H9 (cell line): ENCODE measurements at regions not wholly inside any gene's neighbourhood (a gene's known extent, or its start where the extent isn't known, plus 50 kb on each side); places are given as distances from the start of the nearest gene placed in this dataset.

ENCODE experiments used
- DNase-seq: peaks from one replicate; pipeline ENCODE4 v3.0.0-alpha.2; 2017
- H2AFZ ChIP-seq: one replicate; pipeline ENCODE4 v1.6.1; 2013; ENCODE audit warnings: mild to moderate bottlenecking, low read length, control low read depth, moderate library complexity
- H2AK5ac ChIP-seq: 2 replicates; pipeline ENCODE4 v1.6.1; 2013; ENCODE audit warnings: low read length, control low read depth, mixed read lengths; ENCODE audit not compliant: insufficient read length
- H2BK120ac ChIP-seq: one replicate; pipeline ENCODE4 v1.6.1; 2013; ENCODE audit warnings: low read depth, mild to moderate bottlenecking, low read length, control low read depth, inconsistent platforms; ENCODE audit not compliant: poor library complexity, severe bottlenecking
- H2BK12ac ChIP-seq: 2 replicates; pipeline ENCODE4 v1.6.1; 2013; ENCODE audit warnings: low read length, control low read depth, mixed read lengths, low read depth; ENCODE audit not compliant: insufficient read length
- H2BK15ac ChIP-seq: 2 replicates; pipeline ENCODE4 v1.6.1; 2013; ENCODE audit warnings: low read depth, low read length, control low read depth
- H2BK20ac ChIP-seq: one replicate; pipeline ENCODE4 v1.6.1; 2013; ENCODE audit warnings: low read depth, mild to moderate bottlenecking, low read length, control low read depth, inconsistent platforms; ENCODE audit not compliant: poor library complexity, severe bottlenecking
- H2BK5ac ChIP-seq: 2 replicates; pipeline ENCODE4 v1.6.1; 2013; ENCODE audit warnings: low read length, control low read depth, mixed read lengths; ENCODE audit not compliant: insufficient read length
- H3K14ac ChIP-seq: 2 replicates; pipeline ENCODE4 v1.6.1; 2013; ENCODE audit warnings: low read length, control low read depth; ENCODE audit not compliant: insufficient read depth
- H3K18ac ChIP-seq: 2 replicates; pipeline ENCODE4 v1.6.1; 2013; ENCODE audit warnings: low read depth, mild to moderate bottlenecking, mixed read lengths, low read length, control low read depth; ENCODE audit not compliant: insufficient read length
- H3K23ac ChIP-seq: 2 replicates; pipeline ENCODE4 v1.6.1; 2013; ENCODE audit warnings: low read length, control low read depth, mixed read lengths, low read depth; ENCODE audit not compliant: insufficient read length
- H3K23me2 ChIP-seq: 2 replicates; pipeline ENCODE4 v1.6.1; 2013; ENCODE audit warnings: low read depth, mild to moderate bottlenecking, mixed read lengths, low read length, control low read depth; ENCODE audit not compliant: insufficient read length, poor library complexity, severe bottlenecking
- H3K27ac ChIP-seq: 2 replicates; pipeline ENCODE4 v1.5.1; 2013; ENCODE audit warnings: low read length, control low read depth, mixed read lengths, low read depth; ENCODE audit not compliant: insufficient read length
- H3K27me3 ChIP-seq: 2 replicates; pipeline ENCODE4 v1.6.1; 2013; ENCODE audit warnings: low read length, control low read depth, inconsistent platforms; ENCODE audit not compliant: insufficient read depth
- H3K4ac ChIP-seq: 2 replicates; pipeline ENCODE4 v1.6.1; 2013; ENCODE audit warnings: low read depth, mild to moderate bottlenecking, control low read depth, inconsistent platforms, low read length, moderate library complexity
- H3K4me1 ChIP-seq: 2 replicates; pipeline ENCODE4 v1.6.1; 2013; ENCODE audit warnings: low read length, control low read depth, inconsistent platforms; ENCODE audit not compliant: insufficient read depth
- H3K4me2 ChIP-seq: 2 replicates; pipeline ENCODE4 v1.6.1; 2013; ENCODE audit warnings: low read length, control low read depth, mixed read lengths; ENCODE audit not compliant: insufficient read length, insufficient read depth
- H3K56ac ChIP-seq: 2 replicates; pipeline ENCODE4 v1.6.1; 2013; ENCODE audit warnings: low read depth, mild to moderate bottlenecking, mixed read lengths, low read length, control low read depth; ENCODE audit not compliant: insufficient read length
- H3K79me1 ChIP-seq: 2 replicates; pipeline ENCODE4 v1.6.1; 2013; ENCODE audit warnings: low read depth, mild to moderate bottlenecking, moderate library complexity, low read length, control low read depth, inconsistent platforms; ENCODE audit not compliant: insufficient read depth, poor library complexity, severe bottlenecking
- H3K79me2 ChIP-seq: 2 replicates; pipeline ENCODE4 v1.6.1; 2013; ENCODE audit warnings: low read length, control low read depth, inconsistent platforms; ENCODE audit not compliant: insufficient read depth
- H3K9ac ChIP-seq: 2 replicates; pipeline ENCODE4 v1.6.1; 2013; ENCODE audit warnings: low read length, control low read depth, mixed read lengths; ENCODE audit not compliant: insufficient read length; ENCODE audit errors: extremely low read depth
- H3K9me3 ChIP-seq: one replicate; pipeline ENCODE4 v1.6.1; 2013; ENCODE audit warnings: low read depth, low read length, inconsistent platforms; ENCODE audit not compliant: control insufficient read depth
- H3T11ph ChIP-seq: one replicate; pipeline ENCODE4 v1.6.1; 2013; ENCODE audit warnings: mild to moderate bottlenecking, low read length, control low read depth, inconsistent platforms
- H4K20me1 ChIP-seq: one replicate; pipeline ENCODE4 v1.6.1; 2013; ENCODE audit not compliant: control insufficient read depth, insufficient read length, insufficient read depth
- H4K5ac ChIP-seq: 2 replicates; pipeline ENCODE4 v1.6.1; 2013; ENCODE audit warnings: low read depth, mild to moderate bottlenecking, mixed read lengths, low read length, control low read depth; ENCODE audit not compliant: insufficient read length
- H4K8ac ChIP-seq: replicated peaks from 2 replicates; pipeline ENCODE4 v1.6.1; 2013; ENCODE audit warnings: low read length, control low read depth, mixed read lengths, low read depth; ENCODE audit not compliant: insufficient read length
- H4K91ac ChIP-seq: 2 replicates; pipeline ENCODE4 v1.6.1; 2013; ENCODE audit warnings: low read depth, mild to moderate bottlenecking, moderate library complexity, mixed read lengths, low read length, control low read depth; ENCODE audit not compliant: insufficient read length
- H3K27ac Mint-ChIP-seq, 3 experiments: 2 replicates in 2 of 3; 3 replicates in 1 of 3; pipeline ENCODE4 v1.8.0; 2020 to 2021; ENCODE audit warnings: mixed read lengths in 3 of 3, mild to moderate bottlenecking in 1 of 3, moderate library complexity in 1 of 3
- H3K27me3 Mint-ChIP-seq: 2 replicates; pipeline ENCODE4 v1.8.0; 2021; ENCODE audit warnings: low read depth, mild to moderate bottlenecking, moderate library complexity, mixed read lengths
- H3K36me3 Mint-ChIP-seq, 3 experiments: 2 replicates in 2 of 3; 3 replicates in 1 of 3; pipeline ENCODE4 v1.8.0; 2020 to 2021; ENCODE audit warnings: low read depth in 3 of 3, mixed read lengths in 3 of 3; ENCODE audit not compliant: insufficient read depth in 1 of 3
- H3K4me1 Mint-ChIP-seq, 2 experiments: 2 replicates each; pipeline ENCODE4 v1.8.0; 2020; ENCODE audit warnings: mixed read lengths in 2 of 2
- H3K4me3 Mint-ChIP-seq, 2 experiments: 2 replicates in 1 of 2; 3 replicates in 1 of 2; pipeline ENCODE4 v1.8.0; 2020 to 2021; ENCODE audit warnings: mild to moderate bottlenecking in 2 of 2, mixed read lengths in 2 of 2, moderate library complexity in 1 of 2
- H3K9me3 Mint-ChIP-seq, 2 experiments: 2 replicates in 1 of 2; 3 replicates in 1 of 2; pipeline ENCODE4 v1.8.0; 2020; ENCODE audit warnings: mild to moderate bottlenecking in 2 of 2, mixed read lengths in 2 of 2, moderate library complexity in 1 of 2
- TF ChIP-seq, protein P1 (sequence below): fragments of 200-600 bp; sonication (generic); conservative IDR thresholded peaks from 3 replicates; pipeline ENCODE4 v1.8.0; 2021; ENCODE audit warnings: antibody characterized with exemption, mild to moderate bottlenecking

DNA sequence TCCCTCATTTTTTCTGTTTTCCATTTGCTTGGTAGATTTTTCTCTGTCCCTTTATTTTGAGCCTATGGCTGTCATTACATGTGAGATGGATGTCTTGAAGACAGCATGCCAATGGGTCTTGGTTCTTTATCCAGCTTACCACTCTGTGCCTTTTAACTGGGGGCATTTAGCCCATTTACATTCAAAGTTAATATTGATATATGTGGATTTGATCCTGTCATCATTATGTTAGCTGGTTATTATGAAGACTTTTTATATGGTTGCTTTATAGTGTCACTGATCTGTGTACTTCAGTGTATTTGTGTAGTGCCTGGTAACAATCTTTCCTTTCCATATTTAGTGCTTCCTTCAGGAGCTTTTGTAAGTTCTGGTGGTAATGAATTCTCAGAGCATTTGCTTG, 89.3 kb upstream of the UNC5B start:
- Histone ChIP-seq H2BK5ac (no peak overlapping the region), H2BK20ac (no peak overlapping the region), H2AK5ac (no peak overlapping the region), H3K79me2 (no peaks in the 10 kb centered on the region), H2BK12ac (no peak overlapping the region), H3K4ac (no peak overlapping the region), H3K18ac (no peak overlapping the region), H3K14ac (no peak overlapping the region), H2AFZ (no peak overlapping the region), H3K4me2 (no peak overlapping the region), H3K4me1 (no peaks in the 10 kb centered on the region), H3K27me3 (no peaks in the 10 kb centered on the region), H3K56ac (no peak overlapping the region), H2BK120ac (no peak overlapping the region), H4K20me1 (no peaks in the 10 kb centered on the region), H4K91ac (no peak overlapping the region), H4K5ac (no peak overlapping the region), H3K79me1 (no peaks in the 10 kb centered on the region), H3K23ac (no peak overlapping the region), H2BK15ac (no peak overlapping the region), H3K27ac (no peak overlapping the region), H3K9me3 (peaks cover 5% of the 10 kb centered on the region), H3K23me2 (no peaks in the 10 kb centered on the region), H3T11ph (no peak overlapping the region), H4K8ac (no peak overlapping the region), H3K9ac (no peak overlapping the region)
- Mint-ChIP-seq H3K27ac (no peak overlapping the region), H3K9me3 (peaks cover 29 to 31% of the 10 kb centered on the region in 2 experiments), H3K27me3 (peaks cover 29% of the 10 kb centered on the region), H3K36me3 (peaks cover 3 to 22% (median 13%) of the 10 kb centered on the region in 3 experiments; a peak in 4 of 7 replicates), H3K4me1 (peaks cover 8 to 9% of the 10 kb centered on the region in 2 experiments), H3K4me3 (no peak overlapping the region)
- TF ChIP-seq, protein P1, sequence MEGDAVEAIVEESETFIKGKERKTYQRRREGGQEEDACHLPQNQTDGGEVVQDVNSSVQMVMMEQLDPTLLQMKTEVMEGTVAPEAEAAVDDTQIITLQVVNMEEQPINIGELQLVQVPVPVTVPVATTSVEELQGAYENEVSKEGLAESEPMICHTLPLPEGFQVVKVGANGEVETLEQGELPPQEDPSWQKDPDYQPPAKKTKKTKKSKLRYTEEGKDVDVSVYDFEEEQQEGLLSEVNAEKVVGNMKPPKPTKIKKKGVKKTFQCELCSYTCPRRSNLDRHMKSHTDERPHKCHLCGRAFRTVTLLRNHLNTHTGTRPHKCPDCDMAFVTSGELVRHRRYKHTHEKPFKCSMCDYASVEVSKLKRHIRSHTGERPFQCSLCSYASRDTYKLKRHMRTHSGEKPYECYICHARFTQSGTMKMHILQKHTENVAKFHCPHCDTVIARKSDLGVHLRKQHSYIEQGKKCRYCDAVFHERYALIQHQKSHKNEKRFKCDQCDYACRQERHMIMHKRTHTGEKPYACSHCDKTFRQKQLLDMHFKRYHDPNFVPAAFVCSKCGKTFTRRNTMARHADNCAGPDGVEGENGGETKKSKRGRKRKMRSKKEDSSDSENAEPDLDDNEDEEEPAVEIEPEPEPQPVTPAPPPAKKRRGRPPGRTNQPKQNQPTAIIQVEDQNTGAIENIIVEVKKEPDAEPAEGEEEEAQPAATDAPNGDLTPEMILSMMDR: no peak
- no peak for DNase-seq
